CD4-positive, alpha-beta T cell (primary cell): ENCODE measurements at regions not wholly inside any gene's neighbourhood (a gene's known extent, or its start where the extent isn't known, plus 50 kb on each side); places are given as distances from the start of the nearest gene placed in this dataset.

Experiments used
- ATAC-seq: fragments of 200-7000 bp; cut with Tn5 transposase; one replicate; pipeline ENCODE4 v1.10.0; 2022; ENCODE audit warnings: mild to moderate bottlenecking; ENCODE audit not compliant: poor library complexity
- CTCF ChIA-PET: fragments of 350-600 bp; sonication (Branson Sonifier 250); formaldehyde crosslinking; loops from one replicate; lab custom pipeline; 2021; ENCODE audit warnings: antibody characterized with exemption, inconsistent platforms; lab: Charles Lee
- POLR2A ChIA-PET: fragments of 350-600 bp; sonication (Branson Sonifier 250); formaldehyde crosslinking; loops from one replicate; lab custom pipeline; 2021; ENCODE audit warnings: antibody characterized with exemption, inconsistent platforms; lab: Charles Lee
- DNase-seq, 14 experiments: peaks; one replicate each; pipeline ENCODE4 v3.0.0-alpha.2; 2013 to 2020; ENCODE audit warnings: mixed read lengths in 2 of 14
- H3K27ac ChIP-seq, 2 donors: one replicate each; pipeline versions ENCODE4 v1.5.1 to v1.7.0; 2013; ENCODE audit warnings: low read length in 2 of 2, low read depth in 1 of 2, mild to moderate bottlenecking in 1 of 2
- H3K27me3 ChIP-seq, 2 experiments: 1 replicate in 1 of 2; 2 replicates in 1 of 2; pipeline versions ENCODE4 v1.6.1 to v1.7.0; 2013; ENCODE audit warnings: low read length in 2 of 2, control low read depth in 1 of 2, mild to moderate bottlenecking in 1 of 2, moderate library complexity in 1 of 2; ENCODE audit not compliant: insufficient read depth in 2 of 2, control insufficient read depth in 1 of 2
- H3K36me3 ChIP-seq: one replicate; pipeline ENCODE4 v1.6.1; 2013; ENCODE audit warnings: low read length, control low read depth; ENCODE audit not compliant: insufficient read depth
- H3K4me1 ChIP-seq: one replicate; pipeline ENCODE4 v1.6.1; 2013; ENCODE audit warnings: low read length, control low read depth; ENCODE audit not compliant: insufficient read depth
- H3K4me3 ChIP-seq: one replicate; pipeline ENCODE4 v1.5.1; 2013; ENCODE audit warnings: mild to moderate bottlenecking, low read length, moderate library complexity
- H3K9me3 ChIP-seq, 2 experiments: 1 replicate in 1 of 2; 2 replicates in 1 of 2; pipeline versions ENCODE4 v1.6.1 to v1.7.0; 2013; ENCODE audit warnings: low read length in 2 of 2, mild to moderate bottlenecking in 2 of 2, control low read depth in 1 of 2, moderate library complexity in 1 of 2; ENCODE audit not compliant: control insufficient read depth in 1 of 2, insufficient read depth in 1 of 2
- H3K27ac Mint-ChIP-seq: one replicate; pipeline ENCODE4 v1.8.0; 2020; ENCODE audit warnings: mixed read lengths
- H3K27me3 Mint-ChIP-seq: one replicate; pipeline ENCODE4 v1.8.0; 2021; ENCODE audit warnings: mixed read lengths
- H3K36me3 Mint-ChIP-seq: one replicate; pipeline ENCODE4 v1.8.0; 2021; ENCODE audit warnings: low read depth, mixed read lengths
- H3K4me1 Mint-ChIP-seq: one replicate; pipeline ENCODE4 v1.8.0; 2021; ENCODE audit warnings: low read depth, mixed read lengths
- H3K4me3 Mint-ChIP-seq: one replicate; pipeline ENCODE4 v1.8.0; 2020; ENCODE audit warnings: mild to moderate bottlenecking, mixed read lengths
- H3K9me3 Mint-ChIP-seq: one replicate; pipeline ENCODE4 v1.8.0; 2020; ENCODE audit warnings: mixed read lengths
- CTCF ChIP-seq: fragments of 200-600 bp; IDR thresholded peaks from one replicate; pipeline ENCODE4 v1.8.0; 2022; ENCODE audit warnings: antibody characterized with exemption, mild to moderate bottlenecking
- intact Hi-C, 2 experiments: fragments of 100-400 bp; cut with DNase I in 1 of 2; cut with micrococcal nuclease in 1 of 2; formaldehyde crosslinking; loops; one replicate each; pipeline versions ENCODE4 v1.15.1 to v1.9.0; 2023 to 2025; cut with DNase I, micrococcal nuclease

DNA sequence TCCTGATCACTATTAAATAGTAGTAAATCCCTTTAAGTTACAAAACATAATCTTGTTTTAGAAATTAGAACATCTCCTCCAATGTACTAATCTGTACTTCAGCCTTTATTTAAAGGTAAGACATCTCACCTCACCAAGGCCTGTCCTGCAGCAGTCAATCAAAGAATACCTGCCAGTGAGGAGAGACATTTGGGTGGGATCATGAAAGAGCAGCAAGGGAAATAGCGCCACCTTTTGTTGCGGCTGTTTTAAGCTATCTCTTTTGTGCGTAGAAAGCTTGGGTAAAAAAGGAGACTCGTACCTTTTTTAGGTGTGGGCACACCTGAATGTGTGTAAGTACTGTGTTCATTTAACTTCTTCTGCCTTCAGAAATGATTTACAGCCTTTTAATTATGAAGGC lies 117.8 kb upstream of the TMTC1 start:
- H3K9me3 Mint-ChIP-seq, result peaks cover 7% of the 10 kb centered on the region

DNA sequence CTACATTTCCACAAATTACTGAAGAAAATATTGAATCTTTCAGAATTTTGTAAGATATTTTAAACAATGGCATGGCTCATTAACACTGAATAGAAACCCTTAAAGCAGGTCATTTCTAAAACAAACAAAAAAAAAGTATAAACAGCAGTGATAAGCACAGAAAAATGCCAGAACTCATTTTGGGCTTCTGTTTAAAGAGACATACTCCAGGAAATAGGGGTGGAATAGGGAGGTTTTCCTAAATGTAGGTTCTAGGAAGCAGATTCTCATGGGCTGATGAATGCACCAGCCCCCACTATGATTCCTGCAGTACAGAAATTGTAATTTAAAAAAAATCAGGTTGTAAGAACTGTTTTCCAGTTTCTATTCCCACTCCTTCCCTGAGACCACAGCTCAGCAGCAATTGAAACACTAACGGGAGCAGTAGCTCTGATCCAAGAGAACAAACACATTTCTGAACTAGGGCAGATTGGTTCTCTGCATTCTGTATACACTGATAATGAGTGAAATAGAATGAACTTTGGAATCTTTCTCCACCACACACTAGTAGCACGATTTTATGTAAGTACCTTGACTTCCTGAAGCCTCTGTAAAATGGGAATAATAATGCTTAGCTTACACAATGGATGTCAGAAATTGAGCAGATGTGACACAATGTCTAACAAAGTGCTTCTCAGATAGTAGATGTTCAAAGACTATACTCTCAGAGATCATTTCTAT lies 115.6 kb upstream of the TMTC1 start:
- no peak overlapping the region for H3K4me3 ChIP-seq
- peaks cover 4% of the 10 kb centered on the region for H3K9me3 Mint-ChIP-seq
- intact Hi-C loops, result no loop called here
- no peak overlapping the region for H3K27ac Mint-ChIP-seq
- H3K4me1 ChIP-seq, result no peaks in the 10 kb centered on the region
- no peaks in the 10 kb centered on the region for H3K4me1 Mint-ChIP-seq
- no peak for TF ChIP-seq CTCF
- no peaks in the 10 kb centered on the region for H3K36me3 Mint-ChIP-seq
- ChIA-PET POLR2A (no interaction called here), CTCF (no interaction called here)
- H3K36me3 ChIP-seq, result no peaks in the 10 kb centered on the region
- H3K9me3 ChIP-seq, result peaks cover 0 to 6% of the 10 kb centered on the region in 2 experiments
- no peak overlapping the region for H3K27ac ChIP-seq
- ATAC-seq (no peak), DNase-seq (no peak)
- H3K4me3 Mint-ChIP-seq, result no peak overlapping the region
- H3K27me3 Mint-ChIP-seq, result no peaks in the 10 kb centered on the region
- H3K27me3 ChIP-seq, result no peaks in the 10 kb centered on the region

More for the DNA sequence above, 117.8 kb upstream of the TMTC1 start:
- Histone ChIP-seq H3K27me3 (no peaks in the 10 kb centered on the region), H3K27ac (no peak overlapping the region), H3K9me3 (no peaks in the 10 kb centered on the region), H3K4me3 (no peak overlapping the region), H3K4me1 (no peaks in the 10 kb centered on the region), H3K36me3 (no peaks in the 10 kb centered on the region)
- ATAC-seq, result no peak
- no peaks in the 10 kb centered on the region for H3K4me1 Mint-ChIP-seq
- no peak overlapping the region for H3K27ac Mint-ChIP-seq
- intact Hi-C loops, result no loop called here
- ChIA-PET CTCF (no interaction called here), POLR2A (no interaction called here)
- DNase-seq, result no peak
- H3K4me3 Mint-ChIP-seq, result no peak overlapping the region
- no peaks in the 10 kb centered on the region for H3K36me3 Mint-ChIP-seq
- TF ChIP-seq CTCF, result no peak
- H3K27me3 Mint-ChIP-seq, result no peaks in the 10 kb centered on the region

DNA sequence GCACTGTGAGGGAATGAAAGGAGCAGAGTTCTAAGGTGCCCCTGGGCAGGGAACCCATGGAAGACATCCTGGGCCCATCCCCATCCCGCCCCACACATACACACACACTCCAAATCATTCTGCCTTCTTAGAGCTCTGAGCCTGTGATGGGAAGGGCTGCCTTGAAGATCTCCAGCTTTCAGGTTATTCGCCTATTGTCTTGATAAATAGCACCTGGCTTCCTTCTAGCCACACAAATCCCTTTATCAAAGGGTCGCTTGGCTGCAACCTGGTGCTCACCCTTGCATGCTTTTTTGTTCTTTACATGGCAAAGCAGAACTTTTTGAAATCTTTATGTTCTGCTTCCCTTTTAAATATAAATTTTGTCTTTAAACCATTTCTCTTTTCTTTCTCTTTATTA lies 112.2 kb upstream of the TMTC1 start:
- no peak overlapping the region for H3K4me3 Mint-ChIP-seq
- Histone ChIP-seq H3K4me1 (no peaks in the 10 kb centered on the region), H3K27me3 (no peaks in the 10 kb centered on the region), H3K4me3 (no peak overlapping the region), H3K36me3 (no peaks in the 10 kb centered on the region), H3K9me3 (peaks cover 0 to 6% of the 10 kb centered on the region in 2 experiments), H3K27ac (no peak overlapping the region)
- TF ChIP-seq CTCF, result no peak
- ChIA-PET POLR2A (no interaction called here), CTCF (no interaction called here)
- DNase-seq, result no peak
- intact Hi-C loops, result no loop called here
- H3K36me3 Mint-ChIP-seq, result no peaks in the 10 kb centered on the region
- no peak overlapping the region for H3K27ac Mint-ChIP-seq
- no peaks in the 10 kb centered on the region for H3K27me3 Mint-ChIP-seq
- peaks cover 4% of the 10 kb centered on the region for H3K9me3 Mint-ChIP-seq
- no peaks in the 10 kb centered on the region for H3K4me1 Mint-ChIP-seq
- no peak for ATAC-seq
